NCI-H748 treated with DMSO at 0.1 percent for 48 hours (cell line): ENCODE measurements at regions not wholly inside any gene's neighbourhood (a gene's known extent, or its start where the extent isn't known, plus 50 kb on each side); places are given as distances from the start of the nearest gene placed in this dataset.
"Not testable (repeated sequence)": the region's sequence is repeated elsewhere in the genome, so short reads cannot be mapped to it uniquely, and the experiment has no call there.

Experiments used
- DNase-seq: peaks from one replicate; lab custom pipeline; 2025; lab: John Stamatoyannopoulos, UW

DNA sequence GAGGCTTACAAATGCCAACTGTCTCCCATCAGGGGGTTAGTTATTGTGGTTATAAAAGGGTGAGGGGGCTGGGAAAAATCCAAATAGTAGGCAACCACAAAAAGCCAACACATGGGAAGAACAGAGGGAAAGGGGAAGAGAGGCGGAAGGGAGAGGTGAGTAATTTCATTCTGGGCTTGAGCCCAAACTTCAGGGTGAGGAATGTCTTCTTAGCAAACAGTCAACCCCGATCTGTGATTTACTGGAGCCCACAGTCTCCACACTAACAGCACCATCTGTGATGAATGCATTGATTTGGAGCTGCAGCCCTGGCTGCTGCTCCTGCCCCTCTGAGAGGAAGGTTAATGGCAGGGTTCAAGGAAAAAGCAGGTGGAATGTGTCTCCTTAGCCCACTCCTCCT lies 162.2 kb upstream of the GPR101 start:
- DNase-seq = no peak

DNA sequence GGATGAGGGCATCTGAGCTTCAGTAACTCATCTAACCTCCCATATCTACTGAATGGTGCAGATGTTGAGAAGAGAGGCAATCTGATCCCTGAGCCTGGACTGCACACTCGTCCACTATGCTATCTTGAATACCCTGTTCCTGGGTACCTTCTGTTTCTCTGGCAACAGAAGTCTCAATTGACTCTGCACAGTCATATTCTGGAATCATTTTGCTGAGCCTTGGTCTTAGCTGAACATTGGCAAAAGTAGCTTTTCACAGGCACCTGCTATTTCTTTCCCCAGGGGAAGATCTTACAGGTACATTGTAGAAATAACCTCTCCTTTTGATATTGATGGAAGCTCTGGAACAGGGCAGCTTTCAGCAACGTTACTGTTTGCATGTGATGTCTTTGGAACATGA lies 161.5 kb upstream of the GPR101 start:
- DNase-seq = no peak

DNA sequence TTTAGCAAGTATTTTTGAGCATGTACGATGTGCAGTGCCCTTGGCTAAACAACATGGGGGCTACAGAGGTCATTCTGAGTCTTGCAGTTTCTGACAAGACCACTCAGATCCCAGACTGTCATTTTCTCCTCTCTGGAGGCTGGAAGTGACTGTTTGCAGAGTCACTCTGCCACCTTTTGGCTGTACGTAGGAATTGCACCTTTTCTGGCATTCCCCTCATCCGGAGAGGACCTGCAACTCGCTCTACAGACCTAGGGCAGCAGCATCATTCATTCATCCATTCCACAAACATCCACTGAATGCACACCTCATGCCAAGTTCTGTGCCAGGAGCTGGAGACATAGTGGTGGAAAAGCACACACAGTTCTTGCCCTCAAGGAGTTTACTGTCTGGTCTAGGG lies 160.4 kb upstream of the GPR101 start:
- peak; percentile 35 for DNase-seq

DNA sequence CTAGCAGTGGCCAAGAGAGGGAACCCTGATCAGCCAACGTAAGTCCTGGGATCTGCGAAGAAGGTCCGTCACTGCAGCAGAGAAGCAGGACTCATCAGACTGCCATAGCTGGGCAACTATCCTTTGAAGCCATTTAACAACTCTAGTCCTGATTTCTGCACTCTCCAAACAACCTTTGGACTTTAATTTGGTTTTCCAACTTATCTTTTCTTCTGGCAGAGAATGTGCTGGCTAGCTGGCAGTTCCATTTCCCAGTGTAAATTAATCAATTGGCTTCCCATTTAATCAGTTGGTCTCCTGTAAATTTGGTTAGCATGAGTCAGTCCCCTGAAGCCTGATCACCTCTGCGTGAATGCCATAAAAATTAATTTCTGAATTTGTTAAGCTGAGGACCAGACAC lies 153.7 kb upstream of the GPR101 start:
- DNase-seq = no peak

DNA sequence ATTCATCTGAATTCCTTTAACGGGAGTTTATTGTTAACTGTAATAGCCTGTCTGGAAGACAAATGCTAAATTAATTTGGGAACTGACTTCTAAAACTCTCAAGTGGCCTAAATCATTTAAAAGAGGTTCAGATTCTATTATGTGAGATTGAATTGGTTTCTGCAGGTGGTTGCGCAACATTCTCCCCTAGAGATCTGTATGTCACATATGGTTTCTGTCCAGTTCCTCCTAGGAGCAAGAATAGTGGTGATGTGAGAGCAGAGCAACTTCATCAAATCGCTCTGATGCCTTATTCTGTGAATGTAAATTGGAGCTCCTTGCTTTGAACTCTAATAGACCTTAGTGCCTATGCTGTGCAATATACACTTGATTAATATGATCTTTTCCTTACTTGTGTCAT lies 144.6 kb upstream of the GPR101 start:
- no peak for DNase-seq

DNA sequence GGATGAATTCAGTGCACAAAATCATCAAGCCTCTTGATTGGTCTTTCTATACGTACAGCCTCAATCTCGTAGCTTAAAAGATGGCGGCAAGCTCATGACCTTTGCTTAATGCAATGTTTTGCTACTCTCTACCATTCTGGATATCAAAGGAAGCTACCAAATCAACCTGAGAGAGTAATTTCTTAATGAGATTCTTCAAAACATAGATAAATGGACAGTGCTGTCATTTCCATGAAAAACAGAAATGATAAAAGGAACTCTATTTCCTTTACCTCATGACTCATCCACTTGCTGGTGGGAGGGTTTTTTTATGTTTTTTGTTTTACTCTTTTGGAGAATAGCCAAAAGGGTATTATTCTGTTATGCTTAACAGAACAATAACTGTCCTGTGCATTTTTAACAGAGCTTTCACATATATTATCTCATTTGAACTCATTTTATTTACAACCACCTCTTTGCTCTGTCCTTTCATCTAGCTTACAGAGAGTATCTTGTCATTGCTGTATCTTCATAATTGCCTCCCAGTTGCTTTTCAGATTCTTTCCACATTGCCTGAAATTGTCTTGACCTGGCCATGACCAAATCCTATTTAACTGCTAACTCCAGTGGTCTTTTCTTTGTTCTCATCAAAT lies 138.6 kb upstream of the GPR101 start:
- DNase-seq = no peak

DNA sequence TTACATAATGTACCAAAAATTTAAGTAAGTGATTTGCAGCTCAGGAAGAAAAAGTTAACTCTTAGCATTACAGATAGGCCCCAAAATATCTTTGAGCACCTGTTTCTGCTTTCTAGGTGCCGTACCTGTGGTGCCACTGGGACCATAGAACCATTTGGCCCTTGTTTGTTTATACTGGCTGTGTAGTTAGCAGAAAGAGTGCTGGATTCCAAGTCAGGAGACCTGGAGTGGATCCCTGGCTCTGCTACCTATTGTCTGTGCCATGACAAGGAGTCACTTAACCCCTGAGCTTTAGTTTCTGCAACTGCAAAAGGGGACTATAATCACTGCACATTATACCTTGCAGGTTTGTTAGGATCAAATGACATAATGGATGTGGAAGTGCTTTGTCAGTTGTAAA lies 137.8 kb upstream of the GPR101 start:
- peak; percentile 11 for DNase-seq

DNA sequence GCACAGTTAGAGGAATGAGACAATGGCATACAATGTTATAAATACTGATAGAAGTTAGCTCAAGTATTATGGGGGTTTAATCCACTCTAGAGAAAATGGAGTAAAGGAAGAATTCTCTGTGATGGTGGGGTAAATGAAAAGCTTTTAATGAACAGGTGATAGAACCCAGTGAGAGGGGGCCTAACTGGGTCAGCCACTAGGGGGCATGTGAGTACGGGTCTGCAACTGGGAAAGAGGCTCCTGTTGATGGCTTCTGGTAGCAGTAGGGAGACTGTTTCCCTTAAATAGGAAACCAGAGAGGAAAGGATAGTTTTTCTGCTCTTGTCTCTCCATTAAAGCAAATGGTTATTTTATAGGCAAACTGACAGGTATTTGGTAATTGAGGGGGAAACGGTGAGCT lies 132.8 kb upstream of the GPR101 start:
- DNase-seq = no peak

DNA sequence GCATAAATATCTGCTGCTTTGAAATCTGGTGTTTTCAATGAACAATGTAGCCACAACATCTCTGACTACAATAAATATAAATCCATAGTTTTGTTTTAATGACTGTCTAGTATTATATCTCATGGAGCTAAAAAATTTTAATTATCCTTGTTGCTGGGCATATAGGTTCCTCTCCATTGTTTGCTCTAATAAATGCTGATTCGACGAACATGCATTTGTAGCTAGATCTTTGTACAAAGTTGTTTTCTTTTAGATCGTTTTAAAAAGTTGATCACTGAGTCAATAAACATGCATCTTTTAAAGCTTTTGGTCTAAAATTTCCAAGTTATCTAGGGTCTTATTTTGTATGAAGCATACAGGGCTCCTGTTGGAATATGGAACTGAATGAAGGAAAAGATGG lies 130.5 kb upstream of the GPR101 start:
- DNase-seq = no peak

DNA sequence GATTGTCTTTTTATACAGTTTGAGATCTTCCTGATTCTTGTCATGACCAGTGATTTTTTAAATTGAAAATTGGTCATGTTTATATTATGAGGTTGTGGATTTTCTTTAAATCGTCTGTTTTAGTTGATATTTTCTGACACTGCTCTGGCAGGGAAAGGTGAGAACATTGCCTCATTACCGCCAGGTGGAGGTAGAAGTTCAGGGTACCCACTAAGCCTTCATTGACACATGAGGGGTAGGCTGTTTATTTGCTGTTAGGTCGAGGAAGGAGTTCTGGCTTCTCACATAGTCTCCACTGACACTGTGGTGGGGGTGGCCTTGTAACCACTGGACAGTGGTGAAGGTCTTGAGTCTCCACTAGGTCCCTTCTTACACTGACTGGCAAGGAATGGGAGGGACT lies 117.6 kb upstream of the GPR101 start:
- DNase-seq = no peak

DNA sequence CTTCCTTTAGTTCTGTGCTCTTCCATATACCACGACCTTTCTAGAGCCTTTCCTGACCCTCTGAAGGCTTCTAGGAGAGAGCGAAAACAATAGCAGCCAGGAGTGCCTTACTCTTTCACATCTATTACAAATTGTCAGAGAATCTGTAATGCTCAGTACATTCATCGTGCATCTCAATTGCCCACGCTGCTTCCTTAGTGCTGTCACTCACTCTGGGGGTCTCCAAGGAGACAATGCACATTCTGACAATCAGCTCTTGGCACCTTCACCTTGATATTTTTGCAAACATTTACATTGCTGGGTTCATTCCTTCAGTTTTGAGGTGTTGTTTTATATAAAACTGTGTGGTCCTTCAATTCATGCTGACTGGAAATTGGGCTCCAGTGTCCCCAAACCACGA lies 110.1 kb upstream of the GPR101 start:
- no peak for DNase-seq

DNA sequence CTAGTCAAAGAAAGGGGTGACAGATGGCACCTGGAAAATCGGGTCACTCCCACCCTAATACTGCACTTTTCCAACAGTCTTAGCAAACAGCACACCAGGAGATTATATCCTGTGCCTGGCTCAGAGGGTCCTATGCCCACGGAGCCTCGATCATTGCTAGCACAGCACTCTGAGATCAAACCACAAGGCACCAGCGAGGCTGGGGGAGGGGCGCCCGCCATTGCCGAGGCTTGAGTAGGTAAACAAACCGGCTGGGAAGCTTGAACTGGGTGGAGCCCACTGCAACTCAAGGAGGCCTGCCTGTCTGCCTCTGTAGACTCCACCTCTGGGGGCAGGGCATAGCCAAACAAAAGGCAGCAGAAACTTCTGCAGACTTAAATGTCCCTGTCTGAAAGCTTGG lies 88.9 kb upstream of the GPR101 start:
- DNase-seq = not testable (repeated sequence)

DNA sequence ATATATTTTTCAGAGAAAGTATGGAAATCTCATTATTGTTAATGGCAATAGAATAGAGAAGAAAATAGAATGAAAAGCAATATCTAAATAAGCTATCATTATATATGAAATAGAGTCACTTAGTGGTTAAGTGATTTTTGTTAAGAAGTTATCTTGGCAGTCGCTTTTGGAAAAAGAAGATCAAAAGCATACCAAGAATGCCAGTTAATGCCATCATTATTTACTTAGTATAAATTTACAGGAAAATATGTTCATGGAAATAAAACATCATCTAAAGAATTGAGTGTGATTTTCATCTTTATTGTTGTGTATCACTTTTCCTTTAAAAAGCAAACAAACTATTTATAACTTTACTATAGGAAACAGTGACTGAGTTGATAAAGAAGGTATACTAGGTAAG lies 85.3 kb upstream of the GPR101 start:
- no peak for DNase-seq

DNA sequence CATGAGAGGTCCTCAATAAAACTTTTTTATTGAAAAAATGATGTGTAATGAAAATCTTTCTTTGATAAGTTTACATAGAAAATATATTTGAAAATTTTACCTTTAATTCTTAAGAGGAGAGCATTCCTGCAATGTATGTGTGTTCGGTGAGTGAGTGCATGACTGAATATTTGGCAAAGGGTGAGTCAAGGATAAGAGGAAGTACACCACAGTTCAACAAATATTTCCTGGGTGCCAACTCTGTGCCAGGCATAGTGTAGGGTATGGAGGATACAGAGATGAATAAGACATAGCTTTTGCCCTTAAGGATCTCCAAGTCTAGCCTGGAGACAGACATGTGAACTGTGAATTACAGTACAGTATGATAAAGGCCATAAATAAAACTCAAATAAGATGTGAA lies 84.7 kb upstream of the GPR101 start:
- DNase-seq = no peak

DNA sequence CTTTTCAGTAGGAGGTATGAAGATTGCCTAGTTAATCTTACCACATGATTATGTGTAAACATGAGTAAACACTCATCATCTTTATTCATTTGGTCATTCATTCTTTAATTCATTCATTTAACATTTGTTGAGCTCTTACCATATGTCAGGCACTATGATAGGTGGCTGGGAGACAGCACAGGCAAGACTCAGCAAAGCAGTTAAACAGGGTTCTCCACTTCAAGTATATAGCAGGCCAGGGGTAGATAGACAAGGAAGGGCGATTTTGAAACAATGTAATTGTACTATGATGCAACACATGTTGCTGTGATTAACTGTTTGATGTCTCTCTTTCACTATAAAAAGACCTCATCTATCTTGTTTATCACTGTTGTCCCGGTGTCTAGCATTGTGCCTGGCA lies 84.3 kb upstream of the GPR101 start:
- no peak for DNase-seq

DNA sequence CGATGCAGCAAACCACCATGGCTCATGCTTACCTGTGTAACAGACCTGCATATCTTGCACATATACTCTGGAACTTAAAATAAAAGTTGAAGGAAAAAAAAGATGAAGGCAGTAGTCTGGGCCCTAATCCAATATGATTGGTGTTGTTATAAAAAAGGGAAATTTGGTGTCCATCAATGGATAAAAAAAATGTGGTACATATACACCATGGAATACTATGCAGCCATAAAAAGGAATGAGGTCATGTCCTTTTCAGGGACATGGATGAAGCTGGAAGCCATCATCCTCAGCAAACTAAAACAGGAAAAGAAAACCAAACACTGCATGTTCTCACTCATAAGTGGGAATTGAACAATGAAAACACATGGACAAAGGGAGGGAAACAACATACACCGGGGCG lies 74.1 kb upstream of the GPR101 start:
- not testable (repeated sequence) for DNase-seq

DNA sequence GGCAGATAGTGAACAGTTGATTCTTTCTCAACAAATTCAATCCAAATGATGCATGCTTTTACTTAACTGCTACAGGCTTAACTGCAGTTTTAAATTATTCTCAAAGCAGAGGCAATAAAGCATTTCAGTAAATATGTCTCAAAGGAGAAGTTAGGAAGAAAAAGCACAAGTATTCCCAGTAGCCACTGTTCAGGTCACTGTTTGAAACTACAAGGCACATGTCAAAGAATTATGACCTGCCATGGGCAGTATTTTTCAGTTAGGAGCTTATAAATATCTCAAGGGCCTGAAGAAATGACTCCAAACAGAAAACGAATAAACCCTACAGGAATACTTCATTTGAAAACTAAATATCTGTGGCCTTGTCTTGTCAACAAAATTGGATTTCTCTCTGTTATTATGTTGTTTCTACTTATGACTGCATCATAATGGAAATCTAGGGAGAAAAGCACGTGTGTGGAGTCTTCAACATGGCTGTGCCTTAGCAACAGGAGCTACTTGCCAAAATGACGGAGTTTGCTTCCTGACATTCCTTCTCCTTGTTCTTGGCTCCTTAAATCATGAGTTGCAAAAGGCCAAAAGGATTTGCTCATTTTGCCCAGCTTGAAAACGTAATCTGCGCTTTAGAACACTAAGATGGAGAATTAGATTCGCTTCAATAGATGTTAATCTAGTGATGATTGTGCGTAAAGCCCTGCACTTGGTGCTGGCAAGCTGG lies 67.6 kb upstream of the GPR101 start:
- DNase-seq = no peak
